B cell (primary cell): ENCODE measurements at regions not wholly inside any gene's neighbourhood (a gene's known extent, or its start where the extent isn't known, plus 50 kb on each side); places are given as distances from the start of the nearest gene placed in this dataset.

Source experiments
- ATAC-seq: fragments of 200-7000 bp; cut with Tn5 transposase; one replicate; pipeline ENCODE4 v1.10.0; 2021; ENCODE audit warnings: low read depth, mild to moderate bottlenecking, moderate number of reproducible peaks, moderate library complexity
- CTCF ChIA-PET: fragments of 350-600 bp; sonication (Branson Sonifier 250); formaldehyde crosslinking; loops from one replicate; lab custom pipeline; 2021; ENCODE audit warnings: antibody characterized with exemption, inconsistent platforms; lab: Charles Lee
- POLR2A ChIA-PET: fragments of 350-600 bp; sonication (Branson Sonifier 250); formaldehyde crosslinking; loops from one replicate; lab custom pipeline; 2021; ENCODE audit warnings: antibody characterized with exemption; lab: Charles Lee
- DNase-seq: peaks from one replicate; pipeline ENCODE4 v3.0.0; 2013
- H2AFZ ChIP-seq: 2 replicates; pipeline ENCODE4 v1.6.1; 2012; ENCODE audit warnings: mild to moderate bottlenecking, low read depth, low read length; ENCODE audit not compliant: insufficient read depth, poor library complexity, severe bottlenecking
- H3K27ac ChIP-seq, 2 donors: 1 replicate in 1 of 2; 2 replicates in 1 of 2; pipeline ENCODE4 v1.5.1; 2012 to 2013; ENCODE audit warnings: low read length in 2 of 2, mild to moderate bottlenecking in 2 of 2, moderate library complexity in 1 of 2
- H3K27me3 ChIP-seq, 4 experiments: fragments of 200-600 bp in 1 of 4; sonication (generic) in 1 of 4; replicated peaks in 1 of 4; 1 replicate in 2 of 4; 2 replicates in 2 of 4; pipeline versions ENCODE4 v1.6.1 to v1.7.0; 2013 to 2016; ENCODE audit warnings: low read length in 3 of 4, mild to moderate bottlenecking in 2 of 4, mixed read lengths in 1 of 4, moderate library complexity in 1 of 4; ENCODE audit not compliant: insufficient read depth in 4 of 4, control insufficient read depth in 3 of 4; ENCODE audit errors: control extremely low read depth in 1 of 4
- H3K36me3 ChIP-seq, 2 experiments: replicated peaks in 1 of 2; 1 replicate in 1 of 2; 2 replicates in 1 of 2; pipeline versions ENCODE4 v1.6.1 to v1.7.1; 2013; ENCODE audit warnings: low read length in 1 of 2; ENCODE audit not compliant: insufficient read depth in 2 of 2, control insufficient read depth in 1 of 2; ENCODE audit errors: control extremely low read depth in 1 of 2, extremely low read depth in 1 of 2
- H3K4me1 ChIP-seq, 2 donors: fragments of 200-600 bp in 1 of 2; sonication (generic) in 1 of 2; 1 replicate in 1 of 2; 2 replicates in 1 of 2; pipeline versions ENCODE4 v1.5.1 to v1.6.1; 2013 to 2017; ENCODE audit warnings: low read length in 2 of 2; ENCODE audit not compliant: control insufficient read depth in 2 of 2, insufficient read depth in 2 of 2
- H3K4me2 ChIP-seq: replicated peaks from 2 replicates; pipeline ENCODE3; 2012; ENCODE audit warnings: mild to moderate bottlenecking, low read depth, low read length; ENCODE audit not compliant: poor library complexity, severe bottlenecking
- H3K4me3 ChIP-seq, 5 experiments: fragments of 200-600 bp in 1 of 5; sonication (generic) in 1 of 5; 1 replicate in 3 of 5; 2 replicates in 2 of 5; pipeline versions ENCODE4 v1.5.1 to v1.7.0; 2011 to 2016; ENCODE audit warnings: low read length in 4 of 5, mild to moderate bottlenecking in 4 of 5, low read depth in 2 of 5, control low read depth in 1 of 5, moderate library complexity in 1 of 5; ENCODE audit not compliant: insufficient read depth in 1 of 5; ENCODE audit errors: control extremely low read depth in 1 of 5, extremely low read depth in 1 of 5
- H3K79me2 ChIP-seq: fragments of 200-600 bp; sonication (generic); one replicate; pipeline ENCODE4 v1.6.0; 2016; ENCODE audit warnings: low read length; ENCODE audit not compliant: control insufficient read depth, insufficient read depth
- H3K9ac ChIP-seq: fragments of 200-600 bp; sonication (generic); 2 replicates; pipeline ENCODE4 v1.6.1; 2017; ENCODE audit warnings: mild to moderate bottlenecking, low read length, moderate library complexity
- H3K9me3 ChIP-seq, 3 donors: one replicate each; pipeline versions ENCODE4 v1.6.1 to v1.7.1; 2013; ENCODE audit warnings: low read length in 2 of 3; ENCODE audit not compliant: control insufficient read depth in 2 of 3, insufficient read depth in 1 of 3; ENCODE audit errors: control extremely low read depth in 1 of 3
- H4K20me1 ChIP-seq: 2 replicates; pipeline ENCODE4 v1.6.0; 2012; ENCODE audit warnings: mild to moderate bottlenecking, low read length; ENCODE audit not compliant: insufficient read depth, control insufficient read depth, poor library complexity, severe bottlenecking
- H3K27ac Mint-ChIP-seq: one replicate; pipeline ENCODE4 v1.8.0; 2021; ENCODE audit warnings: mixed read lengths
- H3K27me3 Mint-ChIP-seq: one replicate; pipeline ENCODE4 v1.8.0; 2021; ENCODE audit warnings: mixed read lengths
- H3K4me1 Mint-ChIP-seq: one replicate; pipeline ENCODE4 v1.8.0; 2021; ENCODE audit warnings: mixed read lengths
- H3K4me3 Mint-ChIP-seq: one replicate; pipeline ENCODE4 v1.8.0; 2021; ENCODE audit warnings: mixed read lengths
- H3K9me3 Mint-ChIP-seq: one replicate; pipeline ENCODE4 v1.8.0; 2022; ENCODE audit warnings: mixed read lengths; ENCODE audit not compliant: insufficient read depth
- CTCF ChIP-seq: fragments of 200-600 bp; IDR thresholded peaks from one replicate; pipeline ENCODE4 v1.8.0; 2022; ENCODE audit warnings: antibody characterized with exemption, mild to moderate bottlenecking
- EZH2 ChIP-seq: IDR thresholded peaks from 2 replicates; pipeline ENCODE4 v1.6.1; 2012; ENCODE audit warnings: borderline replicate concordance, low read depth, mild to moderate bottlenecking, moderate library complexity, low read length; ENCODE audit not compliant: insufficient read depth, poor library complexity, severe bottlenecking
- WGBS: methylation state at CpG from one replicate; pipeline ENCODE4 v1.1.5; 2013; ENCODE audit warnings: missing lambda C conversion rate; ENCODE audit not compliant: insufficient coverage; 5-methylcytosine and 5-hydroxymethylcytosine counted together
- intact Hi-C: fragments of 100-400 bp; cut with micrococcal nuclease; formaldehyde crosslinking; loops from one replicate; pipeline ENCODE4 v1.10.0; 2022

- no peaks in the 10 kb centered on the region for H4K20me1 ChIP-seq
- no peak for ATAC-seq
- intact Hi-C loops = no loop called here
- peaks cover 0 to 33% (median 11%) of the 10 kb centered on the region in 4 experiments for H3K27me3 ChIP-seq
- peaks cover 11 to 14% of the 10 kb centered on the region in 2 donors for H3K4me1 ChIP-seq
- no peak for DNase-seq
- H3K27ac ChIP-seq = no peak overlapping the region
- H3K79me2 ChIP-seq = no peaks in the 10 kb centered on the region
- no CpG with 5 or more reads among the region's 4 CpGs for WGBS
- Mint-ChIP-seq H3K27me3 (peaks cover 49% of the 10 kb centered on the region), H3K9me3 (no peaks in the 10 kb centered on the region), H3K27ac (no peak overlapping the region), H3K4me3 (no peak overlapping the region), H3K4me1 (peaks cover 4% of the 10 kb centered on the region)
- no peak overlapping the region for H3K4me3 ChIP-seq
- TF ChIP-seq EZH2 (no peak), CTCF (no peak)
- H3K9ac ChIP-seq = no peak overlapping the region
- ChIA-PET CTCF (no interaction called here), POLR2A (no interaction called here)
- peaks cover 0 to 4% (median 0%) of the 10 kb centered on the region in 3 donors for H3K9me3 ChIP-seq
- no peak overlapping the region for H3K4me2 ChIP-seq
- H2AFZ ChIP-seq = no peak overlapping the region
- H3K36me3 ChIP-seq = no peaks in the 10 kb centered on the region
Observed at GRCh38 chr2:7432436-7432835, 515.2 kb downstream of the RNF144A start.

GRCh38 chr2:7436096-7436906 is 519.1 kb downstream of the RNF144A start:
- Histone ChIP-seq H3K9me3 (peaks cover 0 to 4% (median 0%) of the 10 kb centered on the region in 3 donors), H3K9ac (no peak overlapping the region), H2AFZ (no peak overlapping the region), H3K4me3 (no peak overlapping the region), H3K36me3 (no peaks in the 10 kb centered on the region), H4K20me1 (no peaks in the 10 kb centered on the region), H3K4me1 (no peaks in the 10 kb centered on the region), H3K79me2 (no peaks in the 10 kb centered on the region), H3K27ac (no peak overlapping the region), H3K27me3 (no peaks in the 10 kb centered on the region), H3K4me2 (no peak overlapping the region)
- TF ChIP-seq CTCF (no peak), EZH2 (no peak)
- no peak overlapping the region for H3K4me3 Mint-ChIP-seq
- H3K4me1 Mint-ChIP-seq = no peaks in the 10 kb centered on the region
- WGBS = 86% methylated on average over 6 of the region's 9 CpGs
- H3K9me3 Mint-ChIP-seq = no peaks in the 10 kb centered on the region
- no peak for DNase-seq
- intact Hi-C loops = no loop called here
- no peak overlapping the region for H3K27ac Mint-ChIP-seq
- ChIA-PET CTCF (interaction anchor here (1.0 kb wide), 1 partner anchor 9 kb away, joined by 3 read pairs; no protein-coding TSS in a partner anchor), POLR2A (no interaction called here)
- ATAC-seq = no peak
- H3K27me3 Mint-ChIP-seq = peaks cover 21% of the 10 kb centered on the region
